K562 (cell line): ENCODE measurements at regions not wholly inside any gene's neighbourhood (a gene's known extent, or its start where the extent isn't known, plus 50 kb on each side); places are given as distances from the start of the nearest gene placed in this dataset.

ENCODE experiments used
- BRF1 ChIP-seq: IDR thresholded peaks from 3 replicates; pipeline ENCODE4 v1.6.1; 2011; ENCODE audit warnings: borderline replicate concordance, mild to moderate bottlenecking; ENCODE audit not compliant: insufficient read length; ENCODE audit errors: extremely low read depth
- CREB1 ChIP-seq, 2 experiments: sonication (generic) in 1 of 2; formaldehyde crosslinking in 1 of 2; IDR thresholded peaks; 2 replicates each; pipeline versions ENCODE4 v1.6.1 to v1.8.0; 2012 to 2022; ENCODE audit warnings: inconsistent platforms in 1 of 2, mild to moderate bottlenecking in 1 of 2, missing genetic modification reagents in 1 of 2, moderate library complexity in 1 of 2
- ELF1 ChIP-seq: fragments of 200-800 bp; sonication (Bioruptor generic); IDR thresholded peaks from 2 replicates; pipeline ENCODE4 v1.6.1; 2016; ENCODE audit warnings: missing genetic modification characterization, missing compliant biosample characterization
- EZH2 ChIP-seq: IDR thresholded peaks from 2 replicates; pipeline ENCODE4 v1.6.1; 2012; ENCODE audit warnings: low read depth, mild to moderate bottlenecking, inconsistent platforms, low read length, borderline replicate concordance
- HLTF ChIP-seq: fragments of 450-650 bp; IDR thresholded peaks from 2 replicates; pipeline ENCODE4 v1.6.1; 2016
- JUND ChIP-seq, 2 experiments: IDR thresholded peaks; 2 replicates in 1 of 2; 3 replicates in 1 of 2; pipeline ENCODE4 v1.6.1; 2011; ENCODE audit warnings: borderline replicate concordance in 2 of 2, low read depth in 2 of 2, low read length in 2 of 2, improper control_type of control experiment in 1 of 2, missing biosample characterization in 1 of 2, missing genetic modification characterization in 1 of 2, missing genetic modification reagents in 1 of 2
- KDM5B ChIP-seq: fragments of 200-600 bp; sonication (generic); IDR thresholded peaks from 2 replicates; pipeline ENCODE4 v1.6.1; 2012; ENCODE audit warnings: low read depth, mild to moderate bottlenecking, moderate library complexity, low read length, control low read depth, inconsistent platforms; ENCODE audit not compliant: insufficient replicate concordance
- POLR2A ChIP-seq: fragments of 450-650 bp; conservative IDR thresholded peaks from 2 replicates; pipeline ENCODE4 v1.6.1; 2016
- TARDBP ChIP-seq: fragments of 450-650 bp; IDR thresholded peaks from 2 replicates; pipeline ENCODE4 v1.6.1; 2016
- TF ChIP-seq, protein P1 (sequence below), 3 experiments: IDR thresholded peaks in 2 of 3; conservative IDR thresholded peaks in 1 of 3; 2 replicates each; pipeline ENCODE4 v1.5.1; 2011 to 2012; ENCODE audit warnings: low read length in 3 of 3, mild to moderate bottlenecking in 3 of 3, control low read depth in 2 of 3, improper control_type of control experiment in 1 of 3, inconsistent platforms in 1 of 3, low read depth in 1 of 3, mixed read lengths in 1 of 3, moderate library complexity in 1 of 3; ENCODE audit not compliant: insufficient read depth in 2 of 3
- TF ChIP-seq, protein P2 (sequence below): sonication (generic); formaldehyde crosslinking; IDR thresholded peaks from 2 replicates; pipeline ENCODE4 v1.8.0; 2022; ENCODE audit warnings: mild to moderate bottlenecking, missing genetic modification reagents

DNA sequence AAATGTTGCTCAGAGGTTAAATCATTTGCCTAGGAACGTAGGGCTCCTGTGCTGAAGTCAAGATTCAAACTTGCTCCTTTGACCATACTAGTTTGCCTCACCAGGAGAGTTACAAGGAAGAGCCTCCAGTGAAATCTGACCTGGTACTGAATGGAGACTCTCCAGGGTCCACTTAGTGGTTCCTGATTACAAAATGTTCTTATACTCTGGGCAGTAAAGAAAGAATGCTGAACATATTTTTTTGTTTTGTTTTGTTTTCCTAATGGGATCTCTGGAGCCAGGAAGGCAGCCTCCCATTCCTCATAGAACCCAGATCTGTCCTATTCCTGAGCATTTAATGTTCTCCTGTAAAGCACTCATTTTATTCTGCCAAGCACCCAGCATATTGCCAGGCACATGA is 256.5 kb upstream of the CLINT1 start:
- TF ChIP-seq, protein P1, sequence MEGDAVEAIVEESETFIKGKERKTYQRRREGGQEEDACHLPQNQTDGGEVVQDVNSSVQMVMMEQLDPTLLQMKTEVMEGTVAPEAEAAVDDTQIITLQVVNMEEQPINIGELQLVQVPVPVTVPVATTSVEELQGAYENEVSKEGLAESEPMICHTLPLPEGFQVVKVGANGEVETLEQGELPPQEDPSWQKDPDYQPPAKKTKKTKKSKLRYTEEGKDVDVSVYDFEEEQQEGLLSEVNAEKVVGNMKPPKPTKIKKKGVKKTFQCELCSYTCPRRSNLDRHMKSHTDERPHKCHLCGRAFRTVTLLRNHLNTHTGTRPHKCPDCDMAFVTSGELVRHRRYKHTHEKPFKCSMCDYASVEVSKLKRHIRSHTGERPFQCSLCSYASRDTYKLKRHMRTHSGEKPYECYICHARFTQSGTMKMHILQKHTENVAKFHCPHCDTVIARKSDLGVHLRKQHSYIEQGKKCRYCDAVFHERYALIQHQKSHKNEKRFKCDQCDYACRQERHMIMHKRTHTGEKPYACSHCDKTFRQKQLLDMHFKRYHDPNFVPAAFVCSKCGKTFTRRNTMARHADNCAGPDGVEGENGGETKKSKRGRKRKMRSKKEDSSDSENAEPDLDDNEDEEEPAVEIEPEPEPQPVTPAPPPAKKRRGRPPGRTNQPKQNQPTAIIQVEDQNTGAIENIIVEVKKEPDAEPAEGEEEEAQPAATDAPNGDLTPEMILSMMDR (IDR thresholded peaks at IDR 0.05 in 2 of 3, conservative IDR thresholded peaks at IDR 0.05 in 1 of 3; ENCODE audit: insufficient read depth in 2 of 3, low read depth in 1 of 3, low read length in 3 of 3): no peak
- no peak for TF ChIP-seq POLR2A
- no peak for TF ChIP-seq JUND (IDR thresholded peaks at IDR 0.05; ENCODE audit: borderline replicate concordance, low read depth, low read length)
- no peak for TF ChIP-seq JUND (tag; IDR thresholded peaks at IDR 0.05; ENCODE audit: borderline replicate concordance, low read depth, low read length)
- TF ChIP-seq KDM5B: no peak
- no peak for TF ChIP-seq HLTF
- TF ChIP-seq CREB1 (IDR thresholded peaks at IDR 0.05): no peak
- TF ChIP-seq CREB1 (CRISPR knock-in tag; IDR thresholded peaks at IDR 0.05): no peak
- no peak for TF ChIP-seq BRF1
- no peak for TF ChIP-seq TARDBP
- TF ChIP-seq ELF1 (tag): no peak
- no peak for TF ChIP-seq EZH2
- TF ChIP-seq, protein P2, sequence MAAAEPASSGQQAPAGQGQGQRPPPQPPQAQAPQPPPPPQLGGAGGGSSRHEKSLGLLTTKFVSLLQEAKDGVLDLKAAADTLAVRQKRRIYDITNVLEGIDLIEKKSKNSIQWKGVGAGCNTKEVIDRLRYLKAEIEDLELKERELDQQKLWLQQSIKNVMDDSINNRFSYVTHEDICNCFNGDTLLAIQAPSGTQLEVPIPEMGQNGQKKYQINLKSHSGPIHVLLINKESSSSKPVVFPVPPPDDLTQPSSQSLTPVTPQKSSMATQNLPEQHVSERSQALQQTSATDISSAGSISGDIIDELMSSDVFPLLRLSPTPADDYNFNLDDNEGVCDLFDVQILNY (CRISPR knock-in tag): no peak
